IMR-90 (cell line): ENCODE measurements at regions not wholly inside any gene's neighbourhood (a gene's known extent, or its start where the extent isn't known, plus 50 kb on each side); places are given as distances from the start of the nearest gene placed in this dataset.

ENCODE experiments used
- ATAC-seq: fragments of 200-7000 bp; cut with Tn5 transposase; 2 replicates; pipeline ENCODE4 v1.9.1; 2020; ENCODE audit warnings: low read depth, mild to moderate bottlenecking, moderate library complexity
- BruUV-seq: library from RNA; stranded (reverse); fragments of 400-500 nt; replicated peaks from 2 replicates; lab custom pipeline; 2021; lab: Mats Ljungman, UMichigan
- CTCF ChIA-PET: fragments of 300-600 bp; formaldehyde crosslinking; extraction: SDS; loops from one replicate; lab custom pipeline; 2021; ENCODE audit warnings: antibody characterized with exemption; lab: Yijun Ruan, JAX
- POLR2A ChIA-PET: fragments of 300-600 bp; sonication (Branson Sonifier 250); formaldehyde crosslinking; loops from one replicate; lab custom pipeline; 2022; ENCODE audit warnings: antibody characterized with exemption; ENCODE audit not compliant: unreplicated experiment; lab: Charles Lee
- DNase-seq: peaks from one replicate; pipeline ENCODE4 v3.0.0; 2013
- H2AFZ ChIP-seq: replicated peaks from 2 replicates; pipeline ENCODE3; 2013; ENCODE audit warnings: low read length, mild to moderate bottlenecking; ENCODE audit not compliant: poor library complexity
- H2AK5ac ChIP-seq: 2 replicates; pipeline ENCODE4 v1.6.1; 2013; ENCODE audit warnings: low read depth, low read length, inconsistent platforms
- H2AK9ac ChIP-seq: replicated peaks from 2 replicates; pipeline ENCODE3; 2013; ENCODE audit warnings: mild to moderate bottlenecking, low read depth, low read length, moderate library complexity; ENCODE audit not compliant: poor library complexity
- H2BK120ac ChIP-seq: 2 replicates; pipeline ENCODE4 v1.6.1; 2013; ENCODE audit warnings: low read depth, low read length, inconsistent platforms
- H2BK15ac ChIP-seq: 3 replicates; pipeline ENCODE4 v1.6.1; 2013; ENCODE audit warnings: low read depth, low read length, inconsistent platforms
- H2BK20ac ChIP-seq: 2 replicates; pipeline ENCODE4 v1.6.1; 2013; ENCODE audit warnings: low read depth, mild to moderate bottlenecking, inconsistent platforms, low read length, moderate library complexity
- H2BK5ac ChIP-seq: 2 replicates; pipeline ENCODE4 v1.6.1; 2013; ENCODE audit warnings: mild to moderate bottlenecking, low read depth, low read length, inconsistent platforms; ENCODE audit not compliant: poor library complexity, severe bottlenecking
- H3K14ac ChIP-seq: replicated peaks from 2 replicates; pipeline ENCODE4 v1.6.1; 2013; ENCODE audit warnings: low read depth, low read length, inconsistent platforms
- H3K18ac ChIP-seq: 2 replicates; pipeline ENCODE4 v1.6.1; 2013; ENCODE audit warnings: low read depth, low read length, control low read depth
- H3K23ac ChIP-seq: 2 replicates; pipeline ENCODE4 v1.6.1; 2013; ENCODE audit warnings: low read depth, low read length, inconsistent platforms
- H3K27ac ChIP-seq: 2 replicates; pipeline ENCODE4 v1.5.1; 2013; ENCODE audit warnings: mild to moderate bottlenecking, control low read depth, low read length; ENCODE audit not compliant: insufficient read depth
- H3K27me3 ChIP-seq: 2 replicates; pipeline ENCODE4 v1.6.1; 2013; ENCODE audit warnings: low read length; ENCODE audit not compliant: control insufficient read depth, insufficient read depth
- H3K36me3 ChIP-seq: 2 replicates; pipeline ENCODE4 v1.6.1; 2013; ENCODE audit warnings: low read length, mixed read lengths; ENCODE audit not compliant: control insufficient read depth, insufficient read depth
- H3K4ac ChIP-seq: 2 replicates; pipeline ENCODE4 v1.6.1; 2013; ENCODE audit warnings: low read depth, low read length, inconsistent platforms
- H3K4me1 ChIP-seq: 2 replicates; pipeline ENCODE4 v1.6.1; 2013; ENCODE audit warnings: low read length, mixed read lengths; ENCODE audit not compliant: control insufficient read depth, insufficient read depth
- H3K4me2 ChIP-seq: 2 replicates; pipeline ENCODE4 v1.6.1; 2013; ENCODE audit warnings: low read depth, mild to moderate bottlenecking, control low read depth, low read length, moderate library complexity
- H3K4me3 ChIP-seq: 2 replicates; pipeline ENCODE4 v1.5.1; 2013; ENCODE audit warnings: low read depth, mild to moderate bottlenecking, control low read depth, low read length, moderate library complexity; ENCODE audit not compliant: insufficient read depth
- H3K56ac ChIP-seq: 2 replicates; pipeline ENCODE4 v1.6.1; 2013; ENCODE audit warnings: low read length, inconsistent platforms; ENCODE audit not compliant: insufficient read depth; ENCODE audit errors: extremely low read depth
- H3K79me1 ChIP-seq, 2 experiments: 2 replicates each; pipeline ENCODE4 v1.6.1; 2013; ENCODE audit warnings: low read length in 2 of 2, inconsistent platforms in 1 of 2, low read depth in 1 of 2
- H3K9ac ChIP-seq: 2 replicates; pipeline ENCODE4 v1.6.1; 2013; ENCODE audit warnings: low read depth, low read length, control low read depth
- H3K9me1 ChIP-seq: 2 replicates; pipeline ENCODE4 v1.6.1; 2013; ENCODE audit warnings: low read length, inconsistent platforms; ENCODE audit not compliant: insufficient read depth
- H3K9me3 ChIP-seq: 2 replicates; pipeline ENCODE4 v1.6.1; 2013; ENCODE audit warnings: low read length; ENCODE audit not compliant: control insufficient read depth, insufficient read depth
- H4K20me1 ChIP-seq: 2 replicates; pipeline ENCODE4 v1.6.1; 2013; ENCODE audit warnings: low read length, inconsistent platforms; ENCODE audit not compliant: insufficient read depth
- H4K5ac ChIP-seq: 2 replicates; pipeline ENCODE4 v1.6.1; 2013; ENCODE audit warnings: mild to moderate bottlenecking, low read depth, low read length, control low read depth
- H4K8ac ChIP-seq, 2 experiments: 2 replicates each; pipeline ENCODE4 v1.6.1; 2013; ENCODE audit warnings: low read depth in 2 of 2, low read length in 2 of 2, control low read depth in 1 of 2, inconsistent platforms in 1 of 2
- H4K91ac ChIP-seq: 2 replicates; pipeline ENCODE4 v1.6.1; 2013; ENCODE audit warnings: low read depth, low read length, inconsistent platforms; ENCODE audit not compliant: insufficient read depth
- BHLHE40 ChIP-seq: fragments of 150-350 bp; IDR thresholded peaks from 2 replicates; pipeline ENCODE4 v1.6.1; 2016; ENCODE audit warnings: mild to moderate bottlenecking, low read depth, low read length
- FOS ChIP-seq: fragments of 150-350 bp; IDR thresholded peaks from 2 replicates; pipeline ENCODE4 v1.6.1; 2016; ENCODE audit warnings: low read depth, low read length
- NFE2L2 ChIP-seq: fragments of 150-350 bp; IDR thresholded peaks from 2 replicates; pipeline ENCODE4 v1.6.1; 2016; ENCODE audit warnings: low read depth, mild to moderate bottlenecking, low read length
- RCOR1 ChIP-seq: IDR thresholded peaks from 2 replicates; pipeline ENCODE4 v1.6.1; 2012; ENCODE audit warnings: mild to moderate bottlenecking, low read length, improper control_type of control experiment; ENCODE audit not compliant: insufficient replicate concordance
- WGBS, 2 experiments: methylation state at CpG; one replicate each; pipeline versions ENCODE4 v1.1.5 to v1.1.7; 2013; ENCODE audit warnings: missing lambda C conversion rate in 2 of 2; ENCODE audit not compliant: insufficient read length in 1 of 2; ENCODE audit errors: extremely low coverage in 2 of 2; 5-methylcytosine and 5-hydroxymethylcytosine counted together
- dilution Hi-C: fragments of 300-500 bp; cut with HindIII; formaldehyde crosslinking; loops from one replicate; pipeline ENCODE4 v1.14.3; 2018; ENCODE audit warnings: low sequenced_read_pairs; ENCODE audit not compliant: unreplicated experiment
- in situ Hi-C: fragments of 300-500 bp; cut with MboI; formaldehyde crosslinking; loops from 3 replicates; pipeline ENCODE4 v1.14.3; 2019; ENCODE audit warnings: low sequenced_read_pairs, inconsistent platforms, mixed read lengths
- intact Hi-C: fragments of 100-400 bp; cut with micrococcal nuclease; formaldehyde crosslinking; loops from 2 replicates; pipeline ENCODE4 v1.10.0; 2022
- TF ChIP-seq, protein P1 (sequence below): fragments of 150-350 bp; IDR thresholded peaks from 2 replicates; pipeline ENCODE4 v1.6.1; 2016; ENCODE audit warnings: low read depth, mild to moderate bottlenecking, low read length, moderate library complexity, borderline replicate concordance
- TF ChIP-seq, protein P2 (sequence below): fragments of 150-350 bp; IDR thresholded peaks from 2 replicates; pipeline ENCODE4 v1.6.1; 2017; ENCODE audit warnings: mild to moderate bottlenecking, antibody characterized with exemption, low read length, low read depth

DNA sequence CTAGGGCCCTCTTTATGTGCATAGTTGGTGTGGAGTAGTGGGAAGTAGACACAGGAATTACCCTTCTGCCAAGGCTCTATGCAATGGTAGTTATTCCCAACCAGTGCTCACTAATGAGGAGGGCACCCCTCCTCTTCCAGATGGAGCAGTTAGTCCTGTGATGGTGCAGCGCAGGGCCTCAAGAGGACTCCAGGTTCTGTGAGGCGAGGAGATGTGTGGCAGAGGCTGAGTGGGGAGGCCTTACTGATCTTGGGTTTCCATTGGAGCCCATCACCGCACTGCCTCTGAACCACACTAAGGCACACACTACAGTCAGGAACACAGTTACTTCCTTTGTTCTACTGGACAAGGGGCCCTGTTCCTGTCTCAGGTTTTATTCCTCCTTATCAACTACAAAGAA lies 122.5 kb upstream of the POU3F1 start:
- ATAC-seq (no peak), DNase-seq (no peak)
- Histone ChIP-seq H3K56ac (no peak overlapping the region), H2AFZ (no peak overlapping the region), H3K9me3 (no peaks in the 10 kb centered on the region), H2BK5ac (no peak overlapping the region), H2AK5ac (no peak overlapping the region), H4K5ac (no peak overlapping the region), H2AK9ac (no peak overlapping the region), H2BK15ac (no peak overlapping the region), H2BK20ac (no peak overlapping the region), H3K79me1 (no peaks in the 10 kb centered on the region), H3K14ac (no peak overlapping the region), H4K91ac (no peak overlapping the region), H3K4ac (no peak overlapping the region), H3K4me3 (no peak overlapping the region), H3K36me3 (no peaks in the 10 kb centered on the region), H3K9me1 (no peaks in the 10 kb centered on the region), H3K4me2 (no peak overlapping the region), H4K8ac (no peak overlapping the region), H3K18ac (no peak overlapping the region), H3K23ac (no peak overlapping the region), H4K20me1 (no peaks in the 10 kb centered on the region), H3K27me3 (no peaks in the 10 kb centered on the region), H3K4me1 (no peaks in the 10 kb centered on the region), H2BK120ac (no peak overlapping the region), H3K9ac (no peak overlapping the region), H3K27ac (no peak overlapping the region)
- in situ Hi-C loops, result no loop called here
- no TSS peak for BruUV-seq
- TF ChIP-seq FOS, result no peak
- no peak for TF ChIP-seq BHLHE40
- TF ChIP-seq, protein P1, sequence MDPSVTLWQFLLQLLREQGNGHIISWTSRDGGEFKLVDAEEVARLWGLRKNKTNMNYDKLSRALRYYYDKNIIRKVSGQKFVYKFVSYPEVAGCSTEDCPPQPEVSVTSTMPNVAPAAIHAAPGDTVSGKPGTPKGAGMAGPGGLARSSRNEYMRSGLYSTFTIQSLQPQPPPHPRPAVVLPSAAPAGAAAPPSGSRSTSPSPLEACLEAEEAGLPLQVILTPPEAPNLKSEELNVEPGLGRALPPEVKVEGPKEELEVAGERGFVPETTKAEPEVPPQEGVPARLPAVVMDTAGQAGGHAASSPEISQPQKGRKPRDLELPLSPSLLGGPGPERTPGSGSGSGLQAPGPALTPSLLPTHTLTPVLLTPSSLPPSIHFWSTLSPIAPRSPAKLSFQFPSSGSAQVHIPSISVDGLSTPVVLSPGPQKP, result no peak
- TF ChIP-seq NFE2L2, result no peak
- TF ChIP-seq RCOR1, result no peak
- TF ChIP-seq, protein P2, sequence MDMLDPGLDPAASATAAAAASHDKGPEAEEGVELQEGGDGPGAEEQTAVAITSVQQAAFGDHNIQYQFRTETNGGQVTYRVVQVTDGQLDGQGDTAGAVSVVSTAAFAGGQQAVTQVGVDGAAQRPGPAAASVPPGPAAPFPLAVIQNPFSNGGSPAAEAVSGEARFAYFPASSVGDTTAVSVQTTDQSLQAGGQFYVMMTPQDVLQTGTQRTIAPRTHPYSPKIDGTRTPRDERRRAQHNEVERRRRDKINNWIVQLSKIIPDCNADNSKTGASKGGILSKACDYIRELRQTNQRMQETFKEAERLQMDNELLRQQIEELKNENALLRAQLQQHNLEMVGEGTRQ, result no peak
- intact Hi-C loops, result no loop called here
- no CpG with 5 or more reads among the region's 3 CpGs for WGBS, 2 experiments
- dilution Hi-C loops, result no loop called here
- CTCF ChIA-PET, result no interaction called here
- POLR2A ChIA-PET, result no interaction called here
